Esophagus (tissue), 2 donors: ENCODE measurements at regions not wholly inside any gene's neighbourhood (a gene's known extent, or its start where the extent isn't known, plus 50 kb on each side); places are given as distances from the start of the nearest gene placed in this dataset.

ENCODE experiments used
- H3K27ac ChIP-seq, 2 donors: one replicate each; pipeline ENCODE4 v1.5.1; 2013; ENCODE audit warnings: low read depth in 2 of 2, mild to moderate bottlenecking in 2 of 2, inconsistent platforms in 1 of 2, low read length in 1 of 2, moderate library complexity in 1 of 2
- H3K27me3 ChIP-seq, 2 donors: one replicate each; pipeline ENCODE4 v1.6.1; 2013; ENCODE audit warnings: low read length in 2 of 2, control low read depth in 1 of 2, mild to moderate bottlenecking in 1 of 2; ENCODE audit not compliant: insufficient read depth in 2 of 2, control insufficient read depth in 1 of 2
- H3K36me3 ChIP-seq, 2 donors: one replicate each; pipeline ENCODE4 v1.6.1; 2013; ENCODE audit warnings: low read length in 1 of 2; ENCODE audit not compliant: control insufficient read depth in 2 of 2, insufficient read depth in 2 of 2
- H3K4me1 ChIP-seq, 2 donors: one replicate each; pipeline ENCODE4 v1.6.1; 2013; ENCODE audit warnings: low read length in 1 of 2; ENCODE audit not compliant: control insufficient read depth in 2 of 2, insufficient read depth in 2 of 2
- H3K4me3 ChIP-seq, 2 donors: one replicate each; pipeline ENCODE4 v1.5.1; 2013; ENCODE audit warnings: low read length in 2 of 2, mild to moderate bottlenecking in 2 of 2, low read depth in 1 of 2, moderate library complexity in 1 of 2
- H3K9me3 ChIP-seq, 2 donors: one replicate each; pipeline ENCODE4 v1.6.1; 2013; ENCODE audit warnings: mild to moderate bottlenecking in 2 of 2, low read depth in 1 of 2, low read length in 1 of 2, moderate library complexity in 1 of 2; ENCODE audit not compliant: control insufficient read depth in 2 of 2, insufficient read depth in 1 of 2
- WGBS, 2 donors: extraction: QIAGEN DNeasy Blood & Tissue Kit; methylation state at CpG; one replicate each; pipeline ENCODE4 v1.1.7; 2013; 5-methylcytosine and 5-hydroxymethylcytosine counted together
- donor health status: healthy with polysubstance abuse.
- donor health status: Bipolar disorder and iron deficiency.

GRCh38 chr5:145350513-145350912 lies 484.6 kb downstream of the PRELID2 start:
- no peak overlapping the region for H3K27ac ChIP-seq
- no peaks in the 10 kb centered on the region for H3K4me1 ChIP-seq
- no peaks in the 10 kb centered on the region for H3K9me3 ChIP-seq
- H3K36me3 ChIP-seq = no peaks in the 10 kb centered on the region
- H3K27me3 ChIP-seq = no peaks in the 10 kb centered on the region
- no peak overlapping the region for H3K4me3 ChIP-seq
- 76 to 85% methylated on average over 1 of the region's 1 CpG for WGBS, 2 donors

GRCh38 chr5:145347026-145347616 lies 488.0 kb downstream of the PRELID2 start:
- Histone ChIP-seq H3K36me3 (no peaks in the 10 kb centered on the region), H3K4me1 (no peaks in the 10 kb centered on the region), H3K27ac (no peak overlapping the region), H3K9me3 (no peaks in the 10 kb centered on the region), H3K27me3 (no peaks in the 10 kb centered on the region), H3K4me3 (no peak overlapping the region)
- WGBS, 2 donors = 59 to 63% methylated on average over 4 of the region's 4 CpGs

GRCh38 chr5:145345511-145346287 lies 489.4 kb downstream of the PRELID2 start:
- H3K27ac ChIP-seq = no peak overlapping the region
- H3K4me3 ChIP-seq = no peak overlapping the region
- 78% methylated on average over 3 of the region's 3 CpGs for WGBS, 2 donors

GRCh38 chr5:145341842-145342241 lies 493.3 kb downstream of the PRELID2 start:
- Histone ChIP-seq H3K27me3 (no peaks in the 10 kb centered on the region), H3K36me3 (no peaks in the 10 kb centered on the region), H3K9me3 (peaks cover 0 to 4% of the 10 kb centered on the region in 2 donors), H3K4me3 (no peak overlapping the region), H3K27ac (no peak overlapping the region), H3K4me1 (no peaks in the 10 kb centered on the region)
- WGBS, 2 donors = 86 to 97% methylated on average over 1 of the region's 1 CpG

More at GRCh38 chr5:145345511-145346287, 489.4 kb downstream of the PRELID2 start:
- Histone ChIP-seq H3K36me3 (no peaks in the 10 kb centered on the region), H3K4me1 (no peaks in the 10 kb centered on the region), H3K27me3 (no peaks in the 10 kb centered on the region), H3K9me3 (no peaks in the 10 kb centered on the region)

GRCh38 chr5:145340099-145340498 lies 495.0 kb downstream of the PRELID2 start:
- 91 to 93% methylated on average over 3 of the region's 3 CpGs for WGBS, 2 donors
- Histone ChIP-seq H3K27me3 (no peaks in the 10 kb centered on the region), H3K9me3 (peaks cover 0 to 4% of the 10 kb centered on the region in 2 donors), H3K4me1 (no peaks in the 10 kb centered on the region), H3K36me3 (no peaks in the 10 kb centered on the region), H3K4me3 (no peak overlapping the region), H3K27ac (no peak overlapping the region)

GRCh38 chr5:145324767-145325479 lies 510.2 kb downstream of the PRELID2 start:
- no peaks in the 10 kb centered on the region for H3K36me3 ChIP-seq
- H3K9me3 ChIP-seq = no peaks in the 10 kb centered on the region
- no peak overlapping the region for H3K27ac ChIP-seq
- H3K4me1 ChIP-seq = no peaks in the 10 kb centered on the region
- no peak overlapping the region for H3K4me3 ChIP-seq
- H3K27me3 ChIP-seq = no peaks in the 10 kb centered on the region

- no peaks in the 10 kb centered on the region for H3K36me3 ChIP-seq
- no peak overlapping the region for H3K4me3 ChIP-seq
- no peaks in the 10 kb centered on the region for H3K4me1 ChIP-seq
- no peaks in the 10 kb centered on the region for H3K9me3 ChIP-seq
- no peak overlapping the region for H3K27ac ChIP-seq
- no peaks in the 10 kb centered on the region for H3K27me3 ChIP-seq
- WGBS, 2 donors = 82 to 89% methylated on average over 1 of the region's 1 CpG
Observed at GRCh38 chr5:145324101-145324500, 511.0 kb downstream of the PRELID2 start.

- no peaks in the 10 kb centered on the region for H3K36me3 ChIP-seq
- H3K9me3 ChIP-seq = no peaks in the 10 kb centered on the region
- H3K27me3 ChIP-seq = no peaks in the 10 kb centered on the region
- 92 to 98% methylated on average over 2 of the region's 2 CpGs for WGBS, 2 donors
- no peak overlapping the region for H3K27ac ChIP-seq
- no peaks in the 10 kb centered on the region for H3K4me1 ChIP-seq
- no peak overlapping the region for H3K4me3 ChIP-seq
Observed at GRCh38 chr5:145316282-145316681, 518.9 kb downstream of the PRELID2 start.

GRCh38 chr5:145307866-145308382 lies 527.2 kb downstream of the PRELID2 start:
- Histone ChIP-seq H3K4me1 (no peaks in the 10 kb centered on the region), H3K27ac (no peak overlapping the region), H3K9me3 (no peaks in the 10 kb centered on the region), H3K36me3 (no peaks in the 10 kb centered on the region), H3K27me3 (no peaks in the 10 kb centered on the region), H3K4me3 (no peak overlapping the region)
- WGBS, 2 donors = 76 to 82% methylated on average over 6 of the region's 6 CpGs
